Upper lobe of right lung (tissue), 1 donor: ENCODE measurements at regions not wholly inside any gene's neighbourhood (a gene's known extent, or its start where the extent isn't known, plus 50 kb on each side); places are given as distances from the start of the nearest gene placed in this dataset.
"Not testable (repeated sequence)": the region's sequence is repeated elsewhere in the genome, so short reads cannot be mapped to it uniquely, and the experiment has no call there.

Source experiments
- ATAC-seq: fragments of 200-7000 bp; cut with Tn5 transposase; one replicate; pipeline ENCODE4 v1.9.1; 2020; ENCODE audit warnings: mild to moderate bottlenecking, moderate library complexity
- DNase-seq: peaks from one replicate; pipeline ENCODE4 v3.0.0-alpha.2; 2020
- H3K27ac ChIP-seq: fragments of 200-600 bp; one replicate; pipeline ENCODE4 v1.8.0; 2022
- H3K27me3 ChIP-seq: fragments of 200-600 bp; one replicate; pipeline ENCODE4 v1.8.0; 2022; ENCODE audit warnings: mild to moderate bottlenecking
- H3K36me3 ChIP-seq: fragments of 200-600 bp; one replicate; pipeline ENCODE4 v1.8.0; 2022
- H3K4me1 ChIP-seq: fragments of 200-600 bp; one replicate; pipeline ENCODE4 v1.8.0; 2022
- H3K4me3 ChIP-seq: fragments of 200-600 bp; one replicate; pipeline ENCODE4 v1.8.0; 2022; ENCODE audit warnings: mild to moderate bottlenecking
- H3K9me3 ChIP-seq: fragments of 200-600 bp; one replicate; pipeline ENCODE4 v1.8.0; 2022
- intact Hi-C: fragments of 100-400 bp; cut with DNase I; formaldehyde crosslinking; loops from one replicate; pipeline ENCODE4 v1.11.0; 2022
- TF ChIP-seq, protein P1 (sequence below): fragments of 200-600 bp; IDR thresholded peaks from one replicate; pipeline ENCODE4 v1.8.0; 2022; ENCODE audit warnings: antibody characterized with exemption
- donor health status: DM: no; HTN: yes; CAD: no; lungs with severe emphysema.

DNA sequence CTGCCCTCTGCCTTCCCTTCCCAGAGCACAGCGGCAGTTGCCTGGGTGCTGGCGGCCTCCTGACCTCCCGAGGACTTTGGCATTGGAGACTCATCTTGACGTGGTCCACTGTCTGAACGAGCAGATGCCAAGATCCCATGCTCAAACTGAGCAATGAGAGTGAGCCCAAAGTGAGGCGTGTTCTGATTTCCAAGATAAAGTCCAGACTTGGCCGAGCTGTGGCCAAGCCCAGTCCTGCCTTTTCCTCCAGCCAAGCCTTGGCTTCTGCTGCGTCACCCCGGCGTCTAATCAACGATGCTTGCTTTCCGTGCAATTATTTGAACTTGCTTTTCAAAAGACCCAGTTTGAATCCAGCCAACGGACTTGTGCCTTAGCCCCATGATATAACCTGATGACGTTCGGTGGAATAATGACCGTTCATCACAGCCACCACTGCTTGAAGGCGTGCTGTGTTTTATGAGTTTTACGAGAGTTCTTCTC is 179.2 kb downstream of the IRF8 start:
- H3K27me3 ChIP-seq, result peaks cover 5% of the 10 kb centered on the region
- ATAC-seq, result peak; percentile 24
- H3K27ac ChIP-seq, result no peak overlapping the region
- H3K9me3 ChIP-seq, result no peaks in the 10 kb centered on the region
- peak; percentile 61 for DNase-seq
- TF ChIP-seq, protein P1, sequence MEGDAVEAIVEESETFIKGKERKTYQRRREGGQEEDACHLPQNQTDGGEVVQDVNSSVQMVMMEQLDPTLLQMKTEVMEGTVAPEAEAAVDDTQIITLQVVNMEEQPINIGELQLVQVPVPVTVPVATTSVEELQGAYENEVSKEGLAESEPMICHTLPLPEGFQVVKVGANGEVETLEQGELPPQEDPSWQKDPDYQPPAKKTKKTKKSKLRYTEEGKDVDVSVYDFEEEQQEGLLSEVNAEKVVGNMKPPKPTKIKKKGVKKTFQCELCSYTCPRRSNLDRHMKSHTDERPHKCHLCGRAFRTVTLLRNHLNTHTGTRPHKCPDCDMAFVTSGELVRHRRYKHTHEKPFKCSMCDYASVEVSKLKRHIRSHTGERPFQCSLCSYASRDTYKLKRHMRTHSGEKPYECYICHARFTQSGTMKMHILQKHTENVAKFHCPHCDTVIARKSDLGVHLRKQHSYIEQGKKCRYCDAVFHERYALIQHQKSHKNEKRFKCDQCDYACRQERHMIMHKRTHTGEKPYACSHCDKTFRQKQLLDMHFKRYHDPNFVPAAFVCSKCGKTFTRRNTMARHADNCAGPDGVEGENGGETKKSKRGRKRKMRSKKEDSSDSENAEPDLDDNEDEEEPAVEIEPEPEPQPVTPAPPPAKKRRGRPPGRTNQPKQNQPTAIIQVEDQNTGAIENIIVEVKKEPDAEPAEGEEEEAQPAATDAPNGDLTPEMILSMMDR, result no peak
- peaks cover 3% of the 10 kb centered on the region for H3K4me1 ChIP-seq
- H3K36me3 ChIP-seq, result no peaks in the 10 kb centered on the region
- intact Hi-C loops, result no loop called here
- no peak overlapping the region for H3K4me3 ChIP-seq

DNA sequence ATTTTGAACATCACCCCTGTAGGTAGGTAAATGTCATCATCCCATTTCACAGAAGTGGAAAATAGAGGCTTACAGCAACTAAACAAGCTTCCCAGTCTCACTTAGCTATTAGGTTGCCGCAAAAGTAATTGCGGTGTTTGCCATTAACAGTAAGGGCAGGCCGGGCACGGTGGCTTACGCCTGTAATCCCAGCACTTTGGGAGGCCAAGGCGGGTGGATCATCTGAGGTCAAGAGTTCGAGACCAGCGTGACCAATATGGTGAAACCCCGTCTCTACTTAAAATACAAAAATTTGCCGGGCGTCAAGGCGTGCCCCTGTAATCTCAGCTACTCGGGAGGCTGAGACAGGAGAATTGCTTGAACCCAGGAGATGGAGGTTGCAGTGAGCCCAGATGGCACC is 179.7 kb downstream of the IRF8 start:
- H3K4me3 ChIP-seq, H3K9me3 ChIP-seq, intact Hi-C loops, H3K27ac ChIP-seq, H3K4me1 ChIP-seq, H3K36me3 ChIP-seq, H3K27me3 ChIP-seq, ATAC-seq: not testable (repeated sequence)
- DNase-seq, result peak; percentile 23

DNA sequence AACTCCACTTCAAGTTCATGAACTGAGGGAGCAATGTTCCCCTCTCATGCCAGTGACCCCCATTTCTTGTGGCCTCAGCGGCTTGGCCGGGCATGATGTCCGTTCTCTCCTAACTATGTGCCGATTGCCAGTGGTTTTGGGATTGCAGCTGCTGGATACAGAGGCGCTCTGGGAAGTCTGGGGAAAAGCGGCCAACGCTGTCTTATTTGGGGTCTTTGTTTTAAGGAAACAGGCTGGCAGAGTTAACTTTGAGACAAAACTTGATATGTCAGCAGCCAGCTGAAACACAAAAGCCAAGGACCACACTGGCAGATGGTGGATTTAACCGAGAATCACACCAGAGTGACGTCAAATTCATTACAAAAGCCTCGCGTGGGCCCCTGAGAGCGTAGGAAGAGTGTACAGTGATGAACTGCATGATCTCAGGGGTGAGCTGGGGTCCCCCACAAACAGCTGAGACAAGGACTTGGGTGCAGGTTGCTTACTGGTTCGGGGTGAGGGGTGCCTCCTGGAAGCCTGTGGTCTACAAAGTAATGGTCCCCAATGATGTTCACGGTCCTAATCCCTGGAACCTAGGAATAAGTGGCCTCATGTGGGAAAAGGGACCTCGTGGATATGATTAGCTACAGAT is 180.4 kb downstream of the IRF8 start:
- Histone ChIP-seq H3K36me3 (no peaks in the 10 kb centered on the region), H3K9me3 (no peaks in the 10 kb centered on the region), H3K27me3 (no peaks in the 10 kb centered on the region), H3K4me1 (peaks cover 3% of the 10 kb centered on the region), H3K4me3 (no peak overlapping the region), H3K27ac (no peak overlapping the region)
- intact Hi-C loops, result no loop called here
- TF ChIP-seq, protein P1, result no peak
- ATAC-seq (no peak), DNase-seq (peak; percentile 25)

DNA sequence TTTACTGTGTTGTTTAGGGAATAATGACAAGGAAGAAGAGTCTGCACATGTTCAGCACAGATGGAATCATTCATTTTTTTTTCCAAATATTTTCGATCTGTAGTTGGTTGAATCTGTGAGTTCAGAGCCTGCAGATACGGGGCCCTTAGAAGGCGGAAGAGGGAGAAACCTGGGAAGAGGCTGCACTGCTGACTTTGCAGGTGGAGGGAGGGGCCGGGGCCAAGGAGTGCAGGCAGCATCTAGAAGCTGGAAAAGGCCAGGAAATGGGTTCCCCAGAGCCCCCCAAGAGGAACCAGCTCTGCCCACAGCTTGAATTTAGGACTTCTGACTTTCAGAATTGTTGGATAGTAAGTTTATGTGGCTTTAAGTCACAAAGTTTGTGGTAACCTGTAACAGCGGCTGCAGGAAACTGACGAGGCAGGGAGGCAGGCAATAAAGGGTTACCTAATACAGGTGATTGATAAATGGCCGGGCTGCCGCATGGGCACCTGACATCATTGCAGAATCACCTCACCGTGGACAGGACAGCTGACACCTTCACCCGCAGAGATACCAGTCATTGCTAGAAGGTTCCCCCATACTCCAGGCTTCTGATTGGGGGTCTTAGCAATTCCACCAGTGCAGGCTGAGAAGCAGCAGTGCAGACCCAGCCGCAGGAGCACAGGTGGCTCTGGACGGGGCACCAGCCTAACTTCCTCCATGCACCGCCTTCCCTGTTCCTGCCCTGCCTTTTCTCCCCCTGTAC is 181.3 kb downstream of the IRF8 start:
- H3K36me3 ChIP-seq, result no peaks in the 10 kb centered on the region
- H3K27ac ChIP-seq, result no peak overlapping the region
- TF ChIP-seq, protein P1, result no peak
- H3K4me3 ChIP-seq, result no peak overlapping the region
- peaks cover 3% of the 10 kb centered on the region for H3K4me1 ChIP-seq
- H3K27me3 ChIP-seq, result no peaks in the 10 kb centered on the region
- DNase-seq (peak; percentile 43), ATAC-seq (no peak)
- intact Hi-C loops, result no loop called here
- no peaks in the 10 kb centered on the region for H3K9me3 ChIP-seq

DNA sequence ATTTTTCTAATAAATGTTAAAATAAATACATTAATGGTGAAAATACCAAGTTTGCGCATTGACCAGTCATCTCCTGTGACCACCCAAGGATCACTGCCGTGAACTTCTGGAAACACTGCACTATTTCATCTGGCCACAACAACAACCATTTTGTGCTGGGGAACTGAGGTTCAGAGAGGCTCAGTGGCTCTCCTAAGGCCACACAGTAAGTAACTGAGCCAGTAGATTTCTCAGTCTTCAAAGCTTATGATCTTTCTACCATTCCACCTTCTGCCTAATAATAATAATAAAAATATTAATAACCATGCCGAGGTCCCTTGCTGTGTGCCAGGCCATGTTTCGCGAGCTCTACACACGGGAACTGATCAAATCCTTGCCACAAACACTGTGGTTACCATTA is 182.0 kb downstream of the IRF8 start:
- DNase-seq, result no peak

More for the DNA sequence above, 182.0 kb downstream of the IRF8 start:
- intact Hi-C loops, result no loop called here
- ATAC-seq, result no peak
- Histone ChIP-seq H3K36me3 (no peaks in the 10 kb centered on the region), H3K9me3 (no peaks in the 10 kb centered on the region), H3K27ac (no peak overlapping the region), H3K27me3 (no peaks in the 10 kb centered on the region), H3K4me1 (no peaks in the 10 kb centered on the region), H3K4me3 (no peak overlapping the region)
- TF ChIP-seq, protein P1, result no peak
